DND-41 (cell line): ENCODE measurements at regions not wholly inside any gene's neighbourhood (a gene's known extent, or its start where the extent isn't known, plus 50 kb on each side); places are given as distances from the start of the nearest gene placed in this dataset.

Source experiments
- CTCF ChIP-seq: IDR thresholded peaks from 2 replicates; pipeline ENCODE4 v1.5.1; 2012; ENCODE audit warnings: borderline replicate concordance, low read length, moderate library complexity, mild to moderate bottlenecking; ENCODE audit not compliant: poor library complexity, severe bottlenecking; ENCODE audit errors: extremely low read depth
- EZH2 ChIP-seq: IDR thresholded peaks from 3 replicates; pipeline ENCODE4 v1.6.1; 2012; ENCODE audit warnings: borderline replicate concordance, low read depth, mild to moderate bottlenecking, moderate library complexity, low read length, inconsistent platforms; ENCODE audit not compliant: severe bottlenecking

GRCh38 chr2:212606232-212606631 is 67.6 kb upstream of the ERBB4 start:
- TF ChIP-seq CTCF (no peak), EZH2 (no peak)
